ENCODE measurements at regions not wholly inside any gene's neighbourhood (a gene's known extent, or its start where the extent isn't known, plus 50 kb on each side); places are given as distances from the start of the nearest gene placed in this dataset.
A peak's percentile ranks its signal among the peaks of the same experiment; 100 is the strongest.

DNA sequence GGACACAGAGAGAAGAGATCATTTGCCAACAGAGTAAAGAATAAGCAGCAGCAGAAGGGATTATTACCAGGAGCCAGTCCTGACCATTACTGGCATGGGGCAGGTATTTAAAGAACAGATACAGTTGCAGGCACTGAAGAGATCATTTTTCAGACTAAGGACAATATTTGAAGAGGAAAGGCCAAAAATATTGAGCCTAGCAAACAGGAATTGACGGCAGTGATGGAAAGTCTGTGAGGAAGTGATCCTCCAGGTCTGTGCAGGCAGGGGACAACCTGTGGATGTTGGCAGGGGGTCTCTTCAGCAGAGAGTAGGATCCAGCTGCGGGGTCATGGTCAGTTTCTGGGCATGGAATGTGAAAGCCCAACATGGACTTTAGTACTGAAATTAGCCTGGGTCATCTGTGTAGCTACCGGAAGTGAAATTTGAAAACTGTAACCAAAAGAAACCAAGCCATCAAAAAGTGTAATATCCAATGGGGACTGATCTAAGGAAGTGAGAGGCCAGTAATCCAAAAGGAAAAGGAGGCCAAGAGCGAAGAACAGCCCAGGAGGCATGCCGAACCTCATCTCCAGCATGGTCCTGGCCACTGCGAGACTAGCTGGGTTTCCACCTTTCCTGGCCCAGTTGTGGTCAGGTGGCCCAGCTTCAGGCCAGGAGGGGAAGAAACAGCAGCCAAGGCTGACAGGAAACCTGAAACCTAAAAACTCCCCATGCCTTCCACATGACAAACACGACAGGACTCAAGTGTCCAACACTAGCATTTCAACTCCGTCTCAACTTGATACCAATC is 115.1 kb upstream of the TNFAIP3 start:
- H3K4me3 ChIP-seq (ENCODE audit: low read depth, low read length): no peak overlapping the region
- no peak for TF ChIP-seq CTCF (IDR thresholded peaks at IDR 0.05; ENCODE audit: insufficient read depth, low read depth, low read length, missing control alignments)
- DNase-seq (ENCODE audit: low read depth): no peak

DNA sequence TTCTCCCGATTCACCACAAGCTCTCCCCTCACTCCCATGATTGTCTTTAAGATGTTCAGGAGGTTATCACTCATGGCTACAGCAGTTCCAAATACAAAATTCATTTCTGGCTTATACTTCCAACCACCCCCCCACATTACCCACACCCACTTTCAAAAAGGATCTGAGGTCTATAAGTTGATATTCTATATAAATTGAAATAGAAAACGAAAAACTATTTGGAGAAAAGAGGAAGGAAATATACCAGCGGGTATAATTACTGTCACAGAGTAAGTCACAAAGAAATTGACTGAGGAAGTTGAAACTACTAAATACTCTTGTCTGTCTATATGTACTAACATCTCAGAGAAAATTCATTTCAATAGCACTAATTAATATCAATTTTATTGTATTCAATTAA is 112.7 kb upstream of the TNFAIP3 start:
- peak; percentile 46 for DNase-seq (ENCODE audit: low read depth)
- no peak overlapping the region for H3K4me3 ChIP-seq (ENCODE audit: low read depth, low read length)
- no peak for TF ChIP-seq CTCF (IDR thresholded peaks at IDR 0.05; ENCODE audit: insufficient read depth, low read depth, low read length, missing control alignments)

- TF ChIP-seq CTCF (IDR thresholded peaks at IDR 0.05; ENCODE audit: insufficient read depth, low read depth, low read length, missing control alignments): no peak
- no peak overlapping the region for H3K4me3 ChIP-seq (ENCODE audit: low read depth, low read length)
- DNase-seq (ENCODE audit: low read depth): no peak
Observed at GRCh38 chr6:137754866-137755265, 112.2 kb upstream of the TNFAIP3 start.

DNA sequence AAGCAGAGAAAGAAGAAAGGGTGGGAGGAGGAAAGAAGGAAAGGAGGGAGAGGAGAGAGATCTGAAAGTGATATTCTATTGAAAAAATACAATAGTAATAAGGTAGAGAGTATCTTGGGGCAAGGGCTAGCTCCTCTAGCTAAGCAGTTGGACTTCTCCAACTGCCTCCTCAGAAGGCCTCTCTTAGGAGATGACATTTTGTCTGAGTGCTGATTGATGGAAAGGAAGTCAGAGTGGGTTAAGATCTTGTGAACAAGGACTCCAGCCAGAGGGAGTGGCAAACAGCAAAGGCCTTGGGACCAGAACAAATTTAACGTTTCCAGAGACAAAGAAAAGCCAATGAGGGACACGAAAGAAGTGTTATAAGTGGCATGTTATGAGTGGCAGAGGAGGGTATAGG is 111.8 kb upstream of the TNFAIP3 start:
- no peak for TF ChIP-seq CTCF (IDR thresholded peaks at IDR 0.05; ENCODE audit: insufficient read depth, low read depth, low read length, missing control alignments)
- no peak overlapping the region for H3K4me3 ChIP-seq (ENCODE audit: low read depth, low read length)
- DNase-seq (ENCODE audit: low read depth): no peak

DNA sequence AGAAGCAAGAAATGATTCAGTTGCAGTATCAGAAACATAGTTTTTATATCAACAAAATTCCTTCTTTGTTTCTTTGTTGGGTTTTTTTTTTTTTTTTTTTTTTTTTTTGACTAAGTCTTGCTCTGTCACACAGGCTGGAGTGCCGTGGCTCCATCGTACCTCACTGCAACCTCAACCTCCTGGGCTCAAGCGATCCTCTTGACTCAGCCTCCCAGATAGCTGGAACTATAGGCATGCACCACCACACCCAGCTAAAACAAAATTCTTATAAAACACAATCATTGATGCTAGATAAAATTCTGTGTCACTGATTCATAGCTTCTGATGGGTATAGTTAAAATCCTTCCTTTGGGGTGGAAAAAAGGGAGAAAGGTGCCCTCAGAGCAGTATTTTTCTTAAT is 110.3 kb upstream of the TNFAIP3 start:
- no peak for TF ChIP-seq CTCF (IDR thresholded peaks at IDR 0.05; ENCODE audit: insufficient read depth, low read depth, low read length, missing control alignments)
- H3K4me3 ChIP-seq (ENCODE audit: low read depth, low read length): no peak overlapping the region
- DNase-seq (ENCODE audit: low read depth): no peak

GRCh38 chr6:137758661-137759060 is 108.4 kb upstream of the TNFAIP3 start:
- DNase-seq (ENCODE audit: low read depth): no peak
- H3K4me3 ChIP-seq (ENCODE audit: low read depth, low read length): no peak overlapping the region
- TF ChIP-seq CTCF (IDR thresholded peaks at IDR 0.05; ENCODE audit: insufficient read depth, low read depth, low read length, missing control alignments): no peak

DNA sequence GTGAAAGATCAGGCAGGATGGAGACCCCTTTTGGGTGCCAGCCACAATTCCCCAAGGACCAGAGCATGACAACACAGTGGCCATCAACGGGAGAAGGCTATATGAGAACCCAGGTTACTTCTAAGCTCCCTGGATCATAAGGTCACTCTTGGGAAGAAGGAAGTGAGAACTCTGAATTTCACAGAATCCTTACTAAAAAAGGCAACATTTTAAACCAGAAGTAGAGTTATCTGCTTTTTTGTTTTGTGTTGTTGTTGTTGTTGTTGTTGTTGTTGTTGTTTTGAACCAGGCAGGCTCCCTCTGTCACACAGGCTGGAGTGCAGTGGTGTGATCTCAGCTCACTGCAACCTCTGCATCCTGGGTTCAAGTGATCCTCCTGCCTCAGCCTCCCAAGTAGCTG is 107.4 kb upstream of the TNFAIP3 start:
- TF ChIP-seq CTCF (IDR thresholded peaks at IDR 0.05; ENCODE audit: insufficient read depth, low read depth, low read length, missing control alignments): no peak
- no peak overlapping the region for H3K4me3 ChIP-seq (ENCODE audit: low read depth, low read length)
- no peak for DNase-seq (ENCODE audit: low read depth)
